Parathyroid adenoma (tissue), 2 donors: ENCODE measurements at regions not wholly inside any gene's neighbourhood (a gene's known extent, or its start where the extent isn't known, plus 50 kb on each side); places are given as distances from the start of the nearest gene placed in this dataset.

ENCODE experiments used
- H2AFZ ChIP-seq: fragments of 300-600 bp; sonication (generic); one replicate; pipeline ENCODE4 v1.7.0; 2017; ENCODE audit warnings: antibody characterized with exemption, mild to moderate bottlenecking
- H3K27ac ChIP-seq: fragments of 300-600 bp; sonication (generic); one replicate; pipeline ENCODE4 v1.7.0; 2017
- H3K27me3 ChIP-seq: fragments of 300-600 bp; sonication (generic); one replicate; pipeline ENCODE4 v1.7.0; 2017; ENCODE audit warnings: low read length; ENCODE audit not compliant: control insufficient read depth, insufficient read depth
- H3K36me3 ChIP-seq: fragments of 300-600 bp; sonication (generic); one replicate; pipeline ENCODE4 v1.7.0; 2017; ENCODE audit warnings: low read length; ENCODE audit not compliant: control insufficient read depth, insufficient read depth
- H3K4me1 ChIP-seq: fragments of 300-600 bp; sonication (generic); one replicate; pipeline ENCODE4 v1.7.0; 2017; ENCODE audit warnings: control low read depth
- H3K4me2 ChIP-seq: fragments of 300-600 bp; sonication (generic); one replicate; pipeline ENCODE4 v1.7.0; 2017; ENCODE audit warnings: low read length
- H3K4me3 ChIP-seq: fragments of 300-600 bp; sonication (generic); one replicate; pipeline ENCODE4 v1.7.0; 2017; ENCODE audit warnings: low read depth, low read length
- H3K79me2 ChIP-seq: fragments of 300-600 bp; sonication (generic); one replicate; pipeline ENCODE4 v1.7.0; 2017; ENCODE audit warnings: control low read depth
- H3K9ac ChIP-seq: fragments of 300-600 bp; sonication (generic); one replicate; pipeline ENCODE4 v1.7.0; 2017; ENCODE audit warnings: mild to moderate bottlenecking
- H3K9me3 ChIP-seq: fragments of 300-600 bp; sonication (generic); one replicate; pipeline ENCODE4 v1.7.0; 2017; ENCODE audit warnings: low read length; ENCODE audit not compliant: control insufficient read depth
- TF ChIP-seq, protein P1 (sequence below): fragments of 300-600 bp; sonication (generic); IDR thresholded peaks from one replicate; pipeline ENCODE4 v1.7.0; 2017; ENCODE audit warnings: antibody characterized with exemption, mild to moderate bottlenecking
- donor health status: primary hyperparathyroidism.

DNA sequence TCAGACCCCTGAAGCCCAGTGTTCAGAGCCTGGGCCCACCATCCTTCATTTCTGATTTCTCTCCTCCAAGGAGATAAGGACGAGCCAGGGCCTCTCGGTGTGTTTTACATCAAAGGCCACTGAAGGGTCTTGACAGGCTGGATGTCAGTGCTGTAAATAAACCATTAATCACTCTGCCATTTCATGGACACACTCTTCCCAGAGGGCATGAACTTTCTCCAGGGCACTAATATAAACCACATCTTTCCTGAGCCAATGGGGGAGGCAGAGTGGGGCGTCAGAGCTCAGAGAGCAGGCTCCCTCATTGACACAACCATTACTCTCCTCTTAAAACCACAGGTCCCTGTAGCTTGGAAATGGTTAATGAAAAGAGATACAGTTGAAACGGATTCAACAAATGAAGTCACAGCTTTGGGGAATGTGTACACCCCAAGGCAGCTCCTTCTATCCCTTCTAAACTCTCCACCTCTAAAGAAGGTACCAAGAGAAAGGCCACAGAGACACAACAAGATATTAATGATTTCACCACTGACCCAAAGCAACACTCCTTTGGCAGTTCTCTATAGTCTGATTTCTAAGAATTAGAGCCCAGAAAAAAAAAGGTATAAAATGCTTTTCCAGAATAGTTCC, 200.6 kb downstream of the CHIC2 start:
- Histone ChIP-seq H3K27ac (no peak overlapping the region), H3K27me3 (no peaks in the 10 kb centered on the region), H3K9ac (no peak overlapping the region), H2AFZ (no peak overlapping the region), H3K4me1 (no peaks in the 10 kb centered on the region), H3K4me2 (no peak overlapping the region), H3K9me3 (no peaks in the 10 kb centered on the region), H3K79me2 (no peaks in the 10 kb centered on the region), H3K36me3 (no peaks in the 10 kb centered on the region), H3K4me3 (no peak overlapping the region)
- TF ChIP-seq, protein P1, sequence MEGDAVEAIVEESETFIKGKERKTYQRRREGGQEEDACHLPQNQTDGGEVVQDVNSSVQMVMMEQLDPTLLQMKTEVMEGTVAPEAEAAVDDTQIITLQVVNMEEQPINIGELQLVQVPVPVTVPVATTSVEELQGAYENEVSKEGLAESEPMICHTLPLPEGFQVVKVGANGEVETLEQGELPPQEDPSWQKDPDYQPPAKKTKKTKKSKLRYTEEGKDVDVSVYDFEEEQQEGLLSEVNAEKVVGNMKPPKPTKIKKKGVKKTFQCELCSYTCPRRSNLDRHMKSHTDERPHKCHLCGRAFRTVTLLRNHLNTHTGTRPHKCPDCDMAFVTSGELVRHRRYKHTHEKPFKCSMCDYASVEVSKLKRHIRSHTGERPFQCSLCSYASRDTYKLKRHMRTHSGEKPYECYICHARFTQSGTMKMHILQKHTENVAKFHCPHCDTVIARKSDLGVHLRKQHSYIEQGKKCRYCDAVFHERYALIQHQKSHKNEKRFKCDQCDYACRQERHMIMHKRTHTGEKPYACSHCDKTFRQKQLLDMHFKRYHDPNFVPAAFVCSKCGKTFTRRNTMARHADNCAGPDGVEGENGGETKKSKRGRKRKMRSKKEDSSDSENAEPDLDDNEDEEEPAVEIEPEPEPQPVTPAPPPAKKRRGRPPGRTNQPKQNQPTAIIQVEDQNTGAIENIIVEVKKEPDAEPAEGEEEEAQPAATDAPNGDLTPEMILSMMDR = no peak

DNA sequence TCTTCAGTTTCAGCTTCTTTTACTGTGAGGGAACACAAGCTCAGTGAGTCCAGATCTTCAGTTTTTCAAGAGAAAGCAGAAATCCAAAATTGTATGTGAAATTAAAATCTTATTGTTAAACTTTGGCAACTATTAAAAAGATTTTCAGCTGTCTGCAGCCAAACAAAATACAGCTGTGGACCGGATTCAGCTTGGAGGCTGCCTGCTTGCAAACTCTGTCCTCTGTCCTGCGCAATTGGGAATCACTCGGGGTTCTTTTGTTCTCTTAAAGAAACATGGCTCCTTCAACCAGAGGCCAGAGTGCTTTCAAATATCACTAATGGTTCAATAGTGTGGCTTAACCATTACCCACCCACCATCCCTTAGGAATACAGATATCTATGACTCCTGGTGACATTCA, 201.2 kb downstream of the CHIC2 start:
- no peaks in the 10 kb centered on the region for H3K27me3 ChIP-seq
- no peak overlapping the region for H3K4me2 ChIP-seq
- no peak overlapping the region for H3K9ac ChIP-seq
- H3K9me3 ChIP-seq = no peaks in the 10 kb centered on the region
- no peaks in the 10 kb centered on the region for H3K4me1 ChIP-seq
- no peak overlapping the region for H2AFZ ChIP-seq
- TF ChIP-seq, protein P1 = no peak
- no peaks in the 10 kb centered on the region for H3K36me3 ChIP-seq
- H3K27ac ChIP-seq = no peak overlapping the region
- no peak overlapping the region for H3K4me3 ChIP-seq
- no peaks in the 10 kb centered on the region for H3K79me2 ChIP-seq

DNA sequence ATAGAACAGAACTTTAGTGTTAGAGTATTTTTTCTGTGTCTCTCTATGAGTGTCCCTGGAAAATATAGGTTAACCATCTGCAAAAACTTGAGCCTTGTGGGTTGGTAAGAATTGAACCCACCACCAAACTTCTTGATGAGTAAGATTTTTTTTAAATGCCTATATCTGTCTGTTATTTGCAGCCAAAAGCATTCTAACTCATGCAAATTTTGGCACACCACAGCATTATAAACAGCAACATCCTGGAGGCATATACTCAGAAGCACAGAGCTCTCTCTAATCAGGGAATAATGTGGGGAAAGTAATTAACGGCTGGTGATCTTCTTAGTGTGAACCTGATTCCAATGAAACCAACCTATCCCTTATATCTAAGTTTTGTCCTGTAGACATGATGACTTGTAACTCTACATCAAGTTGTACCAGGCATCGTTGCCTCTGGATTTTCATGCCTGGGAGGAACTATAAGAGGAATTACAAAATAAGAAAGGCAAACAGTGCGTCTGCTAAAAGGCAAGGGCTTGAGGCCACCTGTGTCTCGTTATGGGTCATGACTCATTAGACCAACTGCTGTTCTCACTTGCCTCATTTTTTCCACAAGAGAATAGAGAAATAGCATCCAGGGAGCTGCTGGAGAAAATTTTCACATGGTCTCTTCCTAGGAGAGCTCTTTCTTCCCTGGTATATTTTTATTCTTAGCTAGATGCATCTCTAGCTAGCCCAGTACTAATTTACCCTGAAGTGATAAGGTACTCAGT, 202.4 kb downstream of the CHIC2 start:
- TF ChIP-seq, protein P1 = no peak
- Histone ChIP-seq H3K9ac (no peak overlapping the region), H2AFZ (no peak overlapping the region), H3K79me2 (no peaks in the 10 kb centered on the region), H3K36me3 (no peaks in the 10 kb centered on the region), H3K4me3 (no peak overlapping the region), H3K27me3 (no peaks in the 10 kb centered on the region), H3K9me3 (no peaks in the 10 kb centered on the region), H3K27ac (no peak overlapping the region), H3K4me2 (no peak overlapping the region), H3K4me1 (no peaks in the 10 kb centered on the region)

DNA sequence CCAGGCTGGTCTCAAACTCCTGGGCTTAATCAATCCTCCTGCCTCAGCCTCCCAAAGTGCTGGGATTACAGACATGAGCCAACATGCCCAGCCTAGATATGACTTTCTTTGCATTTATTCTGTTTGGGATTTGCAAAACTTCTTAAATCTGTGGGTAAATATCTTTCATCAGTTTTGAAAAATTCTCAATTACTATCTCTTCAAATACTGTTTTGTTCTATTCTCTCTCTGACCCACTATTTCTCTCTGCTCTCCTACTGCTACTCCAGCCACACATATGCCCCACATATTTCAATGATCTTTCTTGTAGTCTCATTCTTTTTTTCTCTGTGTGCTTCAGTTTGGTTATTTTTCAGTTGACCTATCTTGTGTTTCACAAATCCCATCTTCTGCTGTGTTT, 205.1 kb downstream of the CHIC2 start:
- Histone ChIP-seq H2AFZ (no peak overlapping the region), H3K9me3 (no peaks in the 10 kb centered on the region), H3K4me1 (no peaks in the 10 kb centered on the region), H3K79me2 (no peaks in the 10 kb centered on the region), H3K27me3 (no peaks in the 10 kb centered on the region), H3K27ac (no peak overlapping the region), H3K4me2 (no peak overlapping the region), H3K36me3 (no peaks in the 10 kb centered on the region), H3K4me3 (no peak overlapping the region), H3K9ac (no peak overlapping the region)
- TF ChIP-seq, protein P1 = no peak

DNA sequence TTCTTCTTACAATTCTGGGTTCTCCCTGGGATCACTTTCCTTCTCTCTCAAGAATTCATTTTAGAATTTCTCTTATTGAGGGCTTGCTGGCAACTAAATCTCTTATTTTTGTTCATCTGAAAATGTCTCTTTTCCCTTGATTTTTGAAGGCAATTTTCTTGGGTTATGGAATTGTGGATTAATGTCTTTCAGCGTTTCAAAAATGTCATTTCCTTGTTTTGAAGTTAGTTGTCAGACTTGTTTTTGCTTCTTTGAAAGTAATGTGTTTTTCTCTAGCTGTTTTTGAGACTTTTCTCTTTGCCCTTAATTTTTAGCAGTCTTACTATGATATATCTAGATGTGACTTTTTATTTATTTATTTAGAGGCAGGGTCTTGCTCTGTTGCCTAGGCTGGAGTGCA, 205.7 kb downstream of the CHIC2 start:
- no peak overlapping the region for H3K4me3 ChIP-seq
- no peaks in the 10 kb centered on the region for H3K36me3 ChIP-seq
- no peaks in the 10 kb centered on the region for H3K27me3 ChIP-seq
- H3K79me2 ChIP-seq = no peaks in the 10 kb centered on the region
- no peak overlapping the region for H2AFZ ChIP-seq
- no peaks in the 10 kb centered on the region for H3K4me1 ChIP-seq
- H3K4me2 ChIP-seq = no peak overlapping the region
- TF ChIP-seq, protein P1 = no peak
- no peak overlapping the region for H3K27ac ChIP-seq
- H3K9ac ChIP-seq = no peak overlapping the region
- H3K9me3 ChIP-seq = no peaks in the 10 kb centered on the region
